ENCODE measurements at regions not wholly inside any gene's neighbourhood (a gene's known extent, or its start where the extent isn't known, plus 50 kb on each side); places are given as distances from the start of the nearest gene placed in this dataset.

DNA sequence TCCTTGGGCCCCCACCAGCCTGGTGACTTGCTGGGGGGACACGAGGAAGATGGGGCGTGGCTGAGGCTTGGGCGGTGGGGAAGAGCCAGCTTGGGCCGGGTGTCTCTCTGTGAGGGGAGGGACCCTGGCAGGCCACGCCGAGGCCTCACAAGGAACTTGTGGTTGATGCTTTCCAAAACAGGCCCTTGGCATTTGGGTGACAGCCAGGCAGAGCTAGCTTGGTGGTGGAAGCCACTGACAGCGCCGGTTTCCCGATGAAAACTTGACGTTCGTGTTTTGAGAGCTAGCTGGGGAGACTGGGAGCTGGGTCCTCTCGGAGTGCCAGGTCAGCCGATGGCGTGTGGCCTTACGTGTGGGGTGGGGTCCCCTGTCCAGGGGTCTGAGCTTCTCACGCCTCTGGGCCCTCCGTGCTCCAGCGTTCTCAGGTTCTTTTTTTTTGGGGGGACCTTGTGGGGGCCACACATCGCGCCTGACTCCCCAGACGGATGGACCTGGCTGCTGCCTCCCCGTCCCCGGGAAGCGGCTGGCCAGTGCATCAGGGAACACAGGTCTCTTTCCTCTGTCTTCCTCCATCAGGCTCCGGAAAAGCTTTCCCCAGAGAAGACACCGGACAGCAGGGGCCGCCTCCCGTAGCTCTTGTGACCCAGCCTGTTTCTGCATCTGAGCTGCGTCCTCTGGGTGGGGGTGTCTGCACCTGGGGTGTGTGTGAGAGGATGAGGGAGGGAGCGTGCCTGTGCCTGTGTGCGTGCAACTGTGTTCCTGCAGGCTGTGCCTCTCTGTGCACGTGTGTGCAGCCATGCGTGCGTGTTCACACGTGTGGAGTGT lies 129.3 kb upstream of the LPCAT1 start:
- DNase-seq (ENCODE audit: low spot score) (no peak), ATAC-seq (ENCODE audit: low FRiP score) (no peak)
- TF ChIP-seq, protein P1, sequence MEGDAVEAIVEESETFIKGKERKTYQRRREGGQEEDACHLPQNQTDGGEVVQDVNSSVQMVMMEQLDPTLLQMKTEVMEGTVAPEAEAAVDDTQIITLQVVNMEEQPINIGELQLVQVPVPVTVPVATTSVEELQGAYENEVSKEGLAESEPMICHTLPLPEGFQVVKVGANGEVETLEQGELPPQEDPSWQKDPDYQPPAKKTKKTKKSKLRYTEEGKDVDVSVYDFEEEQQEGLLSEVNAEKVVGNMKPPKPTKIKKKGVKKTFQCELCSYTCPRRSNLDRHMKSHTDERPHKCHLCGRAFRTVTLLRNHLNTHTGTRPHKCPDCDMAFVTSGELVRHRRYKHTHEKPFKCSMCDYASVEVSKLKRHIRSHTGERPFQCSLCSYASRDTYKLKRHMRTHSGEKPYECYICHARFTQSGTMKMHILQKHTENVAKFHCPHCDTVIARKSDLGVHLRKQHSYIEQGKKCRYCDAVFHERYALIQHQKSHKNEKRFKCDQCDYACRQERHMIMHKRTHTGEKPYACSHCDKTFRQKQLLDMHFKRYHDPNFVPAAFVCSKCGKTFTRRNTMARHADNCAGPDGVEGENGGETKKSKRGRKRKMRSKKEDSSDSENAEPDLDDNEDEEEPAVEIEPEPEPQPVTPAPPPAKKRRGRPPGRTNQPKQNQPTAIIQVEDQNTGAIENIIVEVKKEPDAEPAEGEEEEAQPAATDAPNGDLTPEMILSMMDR (IDR thresholded peaks at IDR 0.05), result no peak

DNA sequence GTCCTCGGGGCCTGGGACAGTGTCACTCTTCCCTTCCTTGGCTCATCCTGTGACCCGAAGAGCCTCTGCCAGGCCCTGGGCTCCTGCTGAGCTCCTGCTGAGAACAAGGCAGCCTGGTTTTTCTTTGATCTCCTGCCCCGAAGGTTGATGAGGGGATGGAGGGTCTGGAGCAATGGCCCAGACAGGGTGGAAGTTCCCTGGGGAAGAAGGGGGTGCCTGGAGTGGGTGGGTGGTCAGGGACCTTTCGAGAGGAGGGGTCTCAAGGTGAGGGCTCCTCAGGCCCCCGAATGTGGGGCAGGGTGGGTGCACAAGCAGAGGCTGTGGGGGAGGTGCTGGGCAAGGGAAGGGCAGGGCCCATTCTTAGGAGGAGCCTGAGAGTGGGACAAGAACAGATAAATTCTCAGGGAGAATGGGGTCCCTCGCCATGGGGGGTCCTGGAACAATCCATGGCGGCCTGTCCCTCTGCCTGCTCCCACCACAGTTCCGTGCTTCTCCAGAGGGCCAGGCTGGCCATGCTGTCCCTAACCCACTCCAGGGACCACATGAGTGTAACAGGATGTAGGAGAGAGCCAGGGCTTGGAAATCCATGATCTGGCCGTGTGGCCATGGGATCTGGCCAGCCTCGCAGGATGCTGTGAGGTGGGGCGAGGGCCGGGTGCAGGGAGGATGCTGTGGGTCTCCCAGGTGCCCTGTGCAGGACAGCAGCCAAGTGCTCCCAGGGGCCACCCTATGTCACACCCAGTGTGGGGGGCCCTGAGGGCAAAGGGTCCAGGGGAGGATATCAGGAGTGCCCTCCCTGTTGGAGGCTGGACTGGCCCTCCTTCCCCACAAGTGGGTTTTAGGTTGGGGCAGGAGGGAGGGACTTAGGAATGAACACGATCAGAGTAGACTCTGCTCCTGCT lies 128.5 kb upstream of the LPCAT1 start:
- ATAC-seq (ENCODE audit: low FRiP score) (no peak), DNase-seq (ENCODE audit: low spot score) (no peak)
- TF ChIP-seq, protein P1 (IDR thresholded peaks at IDR 0.05), result no peak

DNA sequence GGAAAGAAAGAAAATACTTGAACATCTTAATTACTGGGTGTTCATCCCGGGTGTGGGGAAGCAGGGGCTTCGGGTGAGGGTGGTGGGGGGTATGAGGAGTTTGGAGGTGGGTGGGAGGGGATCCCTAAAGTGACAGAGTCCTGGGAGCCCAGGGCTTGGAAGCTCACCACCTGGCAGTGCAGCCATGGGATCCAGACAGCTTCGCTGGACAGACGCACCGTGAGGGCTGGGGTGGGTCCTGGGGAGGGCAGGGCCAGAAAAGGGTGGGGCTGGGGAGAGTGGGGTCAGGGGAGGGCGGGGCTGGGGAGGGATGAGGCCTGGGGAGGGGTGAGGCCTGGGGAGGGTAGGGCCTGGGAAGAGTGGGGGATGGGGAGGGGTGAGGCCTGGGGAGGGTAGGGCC lies 127.5 kb upstream of the LPCAT1 start:
- no peak for ATAC-seq (ENCODE audit: low FRiP score)
- no peak for DNase-seq (ENCODE audit: low spot score)
- TF ChIP-seq, protein P1 (IDR thresholded peaks at IDR 0.05), result no peak

DNA sequence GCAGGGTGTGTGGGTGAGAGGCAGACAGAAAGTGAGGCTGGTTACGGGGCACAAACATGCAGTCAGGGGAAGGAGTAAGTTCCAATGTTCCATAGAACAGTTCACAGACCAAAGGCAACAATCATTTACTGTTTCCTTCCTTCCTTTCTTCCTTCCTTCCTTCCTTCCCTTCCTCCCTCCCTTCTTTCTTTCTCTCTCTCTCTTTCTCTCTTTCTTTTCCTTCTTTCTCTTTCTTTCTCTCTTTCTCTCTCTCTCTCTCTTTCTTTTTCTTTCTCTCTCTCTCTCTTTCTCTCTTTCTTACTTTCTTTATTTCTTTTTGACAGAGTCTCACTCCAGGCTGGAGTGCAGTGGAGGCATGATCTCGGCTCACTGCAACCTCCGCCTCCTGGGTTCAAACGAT lies 125.8 kb upstream of the LPCAT1 start:
- no peak for ATAC-seq (ENCODE audit: low FRiP score)
- no peak for DNase-seq (ENCODE audit: low spot score)
- TF ChIP-seq, protein P1 (IDR thresholded peaks at IDR 0.05), result no peak

DNA sequence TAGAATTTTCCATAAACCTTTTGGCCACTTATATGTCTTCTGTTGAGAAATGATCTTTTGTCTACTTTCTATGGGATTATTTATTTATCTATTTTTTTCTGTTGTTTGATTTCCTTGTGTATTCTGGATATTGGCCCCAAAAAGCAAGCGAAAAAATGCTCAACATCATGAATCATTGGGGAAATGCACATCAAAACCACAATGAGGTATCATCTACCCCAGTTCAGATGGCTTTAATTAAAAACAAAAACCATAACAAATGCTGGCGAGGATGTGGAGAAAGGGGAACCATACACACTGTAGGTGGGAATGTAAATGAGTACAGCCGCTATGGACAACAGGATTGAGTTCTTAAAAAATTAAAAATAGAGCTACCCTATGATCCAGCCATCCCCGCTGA lies 125.0 kb upstream of the LPCAT1 start:
- ATAC-seq (ENCODE audit: low FRiP score) (no peak), DNase-seq (ENCODE audit: low spot score) (no peak)
- TF ChIP-seq, protein P1 (IDR thresholded peaks at IDR 0.05), result no peak

DNA sequence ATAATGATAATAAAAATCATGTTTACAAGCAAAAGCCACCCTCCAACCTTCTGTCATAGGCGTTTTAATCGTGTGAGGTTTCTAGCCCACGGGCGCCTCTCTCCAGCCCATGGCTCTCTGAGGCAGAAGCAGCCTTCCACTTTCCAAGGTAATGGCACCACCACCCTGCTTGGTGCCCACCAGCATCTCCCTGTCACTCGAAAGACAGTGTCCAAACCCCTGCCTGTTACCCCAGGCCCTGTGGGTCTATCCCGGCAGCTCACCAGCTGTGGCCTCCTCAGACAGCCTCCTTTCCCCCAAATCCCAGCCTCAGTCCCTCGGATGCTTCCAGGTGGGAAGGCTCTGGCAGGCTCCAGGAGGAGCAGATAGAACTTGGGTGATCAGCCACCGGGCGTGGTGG lies 123.8 kb upstream of the LPCAT1 start:
- ATAC-seq (ENCODE audit: low FRiP score) (no peak), DNase-seq (ENCODE audit: low spot score) (no peak)
- TF ChIP-seq, protein P1 (IDR thresholded peaks at IDR 0.05), result no peak
